Right atrium auricular region (tissue), 2 donors: ENCODE measurements at regions not wholly inside any gene's neighbourhood (a gene's known extent, or its start where the extent isn't known, plus 50 kb on each side); places are given as distances from the start of the nearest gene placed in this dataset.

Source experiments
- DNase-seq: peaks from one replicate; pipeline ENCODE4 v3.0.0-alpha.2; 2019; ENCODE audit warnings: low spot score
- H3K27ac ChIP-seq, 2 donors: fragments of 200-600 bp; sonication (generic); 1 replicate in 1 of 2; 2 replicates in 1 of 2; pipeline ENCODE4 v1.5.1; 2016 to 2019
- H3K27me3 ChIP-seq, 2 donors: fragments of 200-600 bp; sonication (generic); one replicate each; pipeline versions ENCODE4 v1.5.1 to v1.6.0; 2017 to 2019
- H3K36me3 ChIP-seq: fragments of 200-600 bp; sonication (generic); one replicate; pipeline ENCODE4 v1.5.1; 2016
- H3K4me1 ChIP-seq, 2 donors: fragments of 200-600 bp; sonication (generic); one replicate each; pipeline versions ENCODE4 v1.5.1 to v1.6.0; 2017 to 2019
- H3K4me3 ChIP-seq, 2 donors: fragments of 200-600 bp; sonication (generic); 1 replicate in 1 of 2; 2 replicates in 1 of 2; pipeline ENCODE4 v1.5.1; 2017 to 2019; ENCODE audit warnings: mild to moderate bottlenecking in 1 of 2, moderate library complexity in 1 of 2
- H3K9me3 ChIP-seq, 2 donors: fragments of 200-600 bp; sonication (generic); one replicate each; pipeline ENCODE4 v1.5.1; 2019
- CTCF ChIP-seq, 2 donors: fragments of 200-600 bp; sonication (generic); IDR thresholded peaks; one replicate each; pipeline ENCODE4 v1.5.1; 2019; ENCODE audit warnings: antibody characterized with exemption in 2 of 2

- Histone ChIP-seq H3K9me3 (no peaks in the 10 kb centered on the region), H3K27ac (no peak overlapping the region), H3K4me1 (peaks cover 0 to 14% of the 10 kb centered on the region in 2 donors), H3K36me3 (no peaks in the 10 kb centered on the region), H3K4me3 (no peak overlapping the region), H3K27me3 (no peaks in the 10 kb centered on the region)
- TF ChIP-seq CTCF (IDR thresholded peaks at IDR 0.05): no peak
- no peak for DNase-seq
Observed at GRCh38 chr2:217035967-217036366, 176.1 kb upstream of the TNP1 start.

- no peaks in the 10 kb centered on the region for H3K27me3 ChIP-seq
- H3K4me1 ChIP-seq: peaks cover 0 to 14% of the 10 kb centered on the region in 2 donors
- DNase-seq: no peak
- no peaks in the 10 kb centered on the region for H3K36me3 ChIP-seq
- no peak for TF ChIP-seq CTCF (IDR thresholded peaks at IDR 0.05)
- H3K9me3 ChIP-seq: no peaks in the 10 kb centered on the region
- H3K27ac ChIP-seq: no peak overlapping the region
- H3K4me3 ChIP-seq: no peak overlapping the region
Observed at GRCh38 chr2:217033186-217033585, 173.3 kb upstream of the TNP1 start.

- peaks cover 0 to 9% of the 10 kb centered on the region in 2 donors for H3K4me1 ChIP-seq
- no peaks in the 10 kb centered on the region for H3K27me3 ChIP-seq
- no peak overlapping the region for H3K4me3 ChIP-seq
- no peaks in the 10 kb centered on the region for H3K9me3 ChIP-seq
- no peak overlapping the region for H3K27ac ChIP-seq
- no peak for DNase-seq
- H3K36me3 ChIP-seq: no peaks in the 10 kb centered on the region
- no peak for TF ChIP-seq CTCF (IDR thresholded peaks at IDR 0.05)
Observed at GRCh38 chr2:217031445-217031844, 171.6 kb upstream of the TNP1 start.

GRCh38 chr2:217030081-217030480 lies 170.2 kb upstream of the TNP1 start:
- Histone ChIP-seq H3K36me3 (no peaks in the 10 kb centered on the region), H3K9me3 (no peaks in the 10 kb centered on the region), H3K27me3 (no peaks in the 10 kb centered on the region), H3K4me1 (no peaks in the 10 kb centered on the region), H3K4me3 (no peak overlapping the region), H3K27ac (no peak overlapping the region)
- no peak for DNase-seq
- no peak for TF ChIP-seq CTCF (IDR thresholded peaks at IDR 0.05)

GRCh38 chr2:217028128-217028527 lies 168.3 kb upstream of the TNP1 start:
- Histone ChIP-seq H3K4me3 (no peak overlapping the region), H3K9me3 (no peaks in the 10 kb centered on the region), H3K36me3 (no peaks in the 10 kb centered on the region), H3K4me1 (no peaks in the 10 kb centered on the region), H3K27me3 (no peaks in the 10 kb centered on the region), H3K27ac (no peak overlapping the region)
- no peak for TF ChIP-seq CTCF (IDR thresholded peaks at IDR 0.05)
- DNase-seq: no peak

- Histone ChIP-seq H3K27me3 (no peaks in the 10 kb centered on the region), H3K4me3 (no peak overlapping the region), H3K36me3 (no peaks in the 10 kb centered on the region), H3K9me3 (no peaks in the 10 kb centered on the region), H3K27ac (no peak overlapping the region), H3K4me1 (no peaks in the 10 kb centered on the region)
- DNase-seq: no peak
- TF ChIP-seq CTCF (IDR thresholded peaks at IDR 0.05): no peak
Observed at GRCh38 chr2:217027414-217027813, 167.6 kb upstream of the TNP1 start.
